HFFc6 (cell line): ENCODE measurements at regions not wholly inside any gene's neighbourhood (a gene's known extent, or its start where the extent isn't known, plus 50 kb on each side); places are given as distances from the start of the nearest gene placed in this dataset.

Experiments used
- DNase-seq: peaks from one replicate; pipeline ENCODE4 v3.0.0-alpha.2; 2018
- H3K27ac Mint-ChIP-seq: 2 replicates; pipeline ENCODE4 v1.8.0; 2020; ENCODE audit warnings: mild to moderate bottlenecking, mixed read lengths
- H3K27me3 Mint-ChIP-seq: 2 replicates; pipeline ENCODE4 v1.8.0; 2021; ENCODE audit warnings: mild to moderate bottlenecking, moderate library complexity, mixed read lengths; ENCODE audit not compliant: insufficient read depth
- H3K36me3 Mint-ChIP-seq: 2 replicates; pipeline ENCODE4 v1.8.0; 2021; ENCODE audit warnings: low read depth, mixed read lengths
- H3K4me1 Mint-ChIP-seq: 2 replicates; pipeline ENCODE4 v1.8.0; 2020; ENCODE audit warnings: low read depth, mixed read lengths
- H3K4me3 Mint-ChIP-seq: 2 replicates; pipeline ENCODE4 v1.8.0; 2020; ENCODE audit warnings: mild to moderate bottlenecking, moderate library complexity, mixed read lengths
- H3K9me3 Mint-ChIP-seq: 2 replicates; pipeline ENCODE4 v1.8.0; 2020; ENCODE audit warnings: mild to moderate bottlenecking, mixed read lengths
- CTCF ChIP-seq: fragments of 200-600 bp; sonication (generic); IDR thresholded peaks from 2 replicates; pipeline ENCODE4 v1.5.0; 2021; ENCODE audit warnings: antibody characterized with exemption, mild to moderate bottlenecking

GRCh38 chr2:143946436-143947391 is 573.2 kb downstream of the ZEB2 start:
- TF ChIP-seq CTCF, result no peak
- peak overlapping the region; percentile 71 for H3K4me3 Mint-ChIP-seq
- H3K9me3 Mint-ChIP-seq, result no peaks in the 10 kb centered on the region
- DNase-seq, result peak; percentile 37
- no peaks in the 10 kb centered on the region; the same call in 1 of the 2 replicates for H3K27me3 Mint-ChIP-seq
- peaks cover 70% of the 10 kb centered on the region for H3K4me1 Mint-ChIP-seq
- peak overlapping the region; percentile 71 for H3K27ac Mint-ChIP-seq
- H3K36me3 Mint-ChIP-seq, result no peaks in the 10 kb centered on the region; the same call in 1 of the 2 replicates

- H3K36me3 Mint-ChIP-seq, result no peaks in the 10 kb centered on the region; the same call in 1 of the 2 replicates
- TF ChIP-seq CTCF, result no peak
- H3K27me3 Mint-ChIP-seq, result no peaks in the 10 kb centered on the region; the same call in 1 of the 2 replicates
- no peak for DNase-seq
- peaks cover 62% of the 10 kb centered on the region for H3K4me1 Mint-ChIP-seq
- no peaks in the 10 kb centered on the region for H3K9me3 Mint-ChIP-seq
- no peak overlapping the region for H3K27ac Mint-ChIP-seq
- no peak overlapping the region for H3K4me3 Mint-ChIP-seq
These were observed 577.4 kb downstream of the ZEB2 start for GRCh38 chr2:143942486-143942885.

- Mint-ChIP-seq H3K27me3 (no peaks in the 10 kb centered on the region; the same call in 1 of the 2 replicates), H3K9me3 (no peaks in the 10 kb centered on the region), H3K36me3 (no peaks in the 10 kb centered on the region), H3K4me3 (no peak overlapping the region; the same call in 1 of the 2 replicates), H3K4me1 (peaks cover 52% of the 10 kb centered on the region), H3K27ac (no peak overlapping the region)
- TF ChIP-seq CTCF, result no peak
- DNase-seq, result no peak
These were observed 579.2 kb downstream of the ZEB2 start for GRCh38 chr2:143940720-143941119.

GRCh38 chr2:143939626-143940330 is 580.1 kb downstream of the ZEB2 start:
- DNase-seq, result peak; percentile 25
- Mint-ChIP-seq H3K4me3 (peak overlapping the region; percentile 75), H3K27me3 (no peaks in the 10 kb centered on the region), H3K27ac (peak overlapping the region; percentile 48), H3K36me3 (no peaks in the 10 kb centered on the region), H3K9me3 (no peaks in the 10 kb centered on the region), H3K4me1 (peaks cover 52% of the 10 kb centered on the region)
- no peak for TF ChIP-seq CTCF

GRCh38 chr2:143937723-143938350 is 582.1 kb downstream of the ZEB2 start:
- no peak for TF ChIP-seq CTCF
- Mint-ChIP-seq H3K27me3 (no peaks in the 10 kb centered on the region), H3K4me1 (peaks cover 60% of the 10 kb centered on the region), H3K27ac (peak overlapping the region; percentile 66), H3K4me3 (peak overlapping the region; percentile 87), H3K9me3 (no peaks in the 10 kb centered on the region), H3K36me3 (no peaks in the 10 kb centered on the region)
- no peak for DNase-seq
